ENCODE measurements at regions not wholly inside any gene's neighbourhood (a gene's known extent, or its start where the extent isn't known, plus 50 kb on each side); places are given as distances from the start of the nearest gene placed in this dataset.

DNA sequence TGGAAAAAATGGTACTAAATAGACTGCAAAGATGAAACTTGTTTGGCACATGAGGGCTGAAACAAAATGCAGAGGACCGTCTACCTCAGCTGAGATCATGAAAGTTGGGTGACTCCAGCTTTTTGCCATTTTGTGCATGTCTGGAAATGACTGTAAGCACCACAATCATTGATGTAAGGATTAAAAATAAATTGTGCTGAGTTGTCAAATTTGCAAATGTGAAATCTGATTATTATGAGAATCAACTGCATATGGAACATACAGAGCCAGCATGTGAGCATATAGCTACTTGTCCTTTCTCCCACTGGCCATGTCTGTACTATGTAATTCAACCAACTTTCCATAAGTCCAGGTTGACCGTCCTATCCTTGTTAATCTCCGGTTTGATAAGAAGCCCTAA, 736.9 kb upstream of the PRMT6 start:
- Mint-ChIP-seq H3K27ac (no peak overlapping the region), H3K4me1 (no peaks in the 10 kb centered on the region), H3K9me3 (peaks cover 3% of the 10 kb centered on the region), H3K27me3 (ENCODE audit: low read depth, poor library complexity) (no peaks in the 10 kb centered on the region), H3K4me3 (no peak overlapping the region), H3K36me3 (ENCODE audit: low read depth) (no peaks in the 10 kb centered on the region)
- TF ChIP-seq, protein P1, sequence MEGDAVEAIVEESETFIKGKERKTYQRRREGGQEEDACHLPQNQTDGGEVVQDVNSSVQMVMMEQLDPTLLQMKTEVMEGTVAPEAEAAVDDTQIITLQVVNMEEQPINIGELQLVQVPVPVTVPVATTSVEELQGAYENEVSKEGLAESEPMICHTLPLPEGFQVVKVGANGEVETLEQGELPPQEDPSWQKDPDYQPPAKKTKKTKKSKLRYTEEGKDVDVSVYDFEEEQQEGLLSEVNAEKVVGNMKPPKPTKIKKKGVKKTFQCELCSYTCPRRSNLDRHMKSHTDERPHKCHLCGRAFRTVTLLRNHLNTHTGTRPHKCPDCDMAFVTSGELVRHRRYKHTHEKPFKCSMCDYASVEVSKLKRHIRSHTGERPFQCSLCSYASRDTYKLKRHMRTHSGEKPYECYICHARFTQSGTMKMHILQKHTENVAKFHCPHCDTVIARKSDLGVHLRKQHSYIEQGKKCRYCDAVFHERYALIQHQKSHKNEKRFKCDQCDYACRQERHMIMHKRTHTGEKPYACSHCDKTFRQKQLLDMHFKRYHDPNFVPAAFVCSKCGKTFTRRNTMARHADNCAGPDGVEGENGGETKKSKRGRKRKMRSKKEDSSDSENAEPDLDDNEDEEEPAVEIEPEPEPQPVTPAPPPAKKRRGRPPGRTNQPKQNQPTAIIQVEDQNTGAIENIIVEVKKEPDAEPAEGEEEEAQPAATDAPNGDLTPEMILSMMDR (IDR thresholded peaks at IDR 0.05): no peak
- DNase-seq: no peak

DNA sequence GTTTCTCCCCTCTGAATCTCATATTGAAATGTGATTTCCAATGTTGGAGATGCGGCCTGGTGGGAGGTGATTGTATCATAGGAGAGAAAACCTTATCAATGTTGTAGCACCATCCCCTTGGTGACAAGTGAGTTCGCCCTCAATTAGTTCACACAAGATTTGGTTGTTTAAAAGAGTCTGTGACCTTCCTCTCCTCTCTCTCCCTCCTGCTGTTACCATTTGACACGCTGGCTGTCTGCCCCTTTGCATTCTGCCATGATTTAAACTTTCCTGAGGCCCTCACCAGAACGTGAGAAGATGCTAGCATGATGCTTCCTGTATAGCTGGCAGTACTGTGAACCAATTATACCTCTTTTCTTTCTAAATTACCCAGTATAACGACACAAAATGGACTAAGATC, 730.9 kb upstream of the PRMT6 start:
- Mint-ChIP-seq H3K27me3 (ENCODE audit: low read depth, poor library complexity) (no peaks in the 10 kb centered on the region), H3K27ac (no peak overlapping the region), H3K36me3 (ENCODE audit: low read depth) (no peaks in the 10 kb centered on the region), H3K4me1 (peaks cover 5% of the 10 kb centered on the region), H3K4me3 (no peak overlapping the region), H3K9me3 (no peaks in the 10 kb centered on the region)
- TF ChIP-seq, protein P1 (IDR thresholded peaks at IDR 0.05): no peak
- DNase-seq: no peak

DNA sequence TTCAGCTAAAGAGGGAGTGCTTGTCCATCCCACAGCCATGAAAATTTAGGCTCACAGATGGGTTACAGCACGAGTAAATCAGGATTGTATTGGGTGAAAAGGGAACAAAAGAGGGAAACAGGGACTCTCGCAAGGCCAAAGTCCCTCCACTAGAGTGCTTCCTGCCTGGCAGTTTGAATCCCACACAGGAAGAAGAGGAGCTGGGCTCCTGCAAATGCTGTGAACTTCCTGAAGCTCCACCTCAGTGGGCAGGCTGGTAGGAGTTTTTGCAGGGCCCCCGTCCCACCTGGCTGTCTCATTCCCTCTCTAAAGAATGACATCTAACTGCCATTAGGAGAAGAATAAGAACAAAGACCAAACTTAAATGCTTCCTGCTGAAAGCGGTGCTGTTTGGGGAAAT, 712.0 kb upstream of the PRMT6 start:
- H3K4me3 Mint-ChIP-seq: no peak overlapping the region

DNA sequence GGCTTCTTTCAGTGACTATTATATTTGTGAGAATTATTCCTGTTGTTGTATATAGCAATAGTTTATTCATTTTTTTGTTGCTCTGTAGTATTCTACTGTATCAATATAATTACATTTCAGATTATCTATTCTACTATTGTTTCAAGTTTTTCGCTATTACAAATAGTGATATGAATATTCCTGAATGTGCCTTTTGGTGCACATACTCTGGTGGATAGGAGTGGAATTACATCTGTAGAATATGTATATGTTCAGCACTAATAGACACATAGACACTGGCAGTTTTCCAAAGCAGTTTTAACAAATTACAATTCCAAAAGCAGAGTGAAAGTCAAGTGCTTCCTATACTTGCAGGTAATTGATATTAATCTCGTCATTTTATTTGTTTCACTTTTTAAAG, 696.2 kb upstream of the PRMT6 start:
- TF ChIP-seq, protein P1 (IDR thresholded peaks at IDR 0.05): peak; percentile 15
- Mint-ChIP-seq H3K36me3 (ENCODE audit: low read depth) (no peaks in the 10 kb centered on the region), H3K4me1 (no peaks in the 10 kb centered on the region), H3K9me3 (peaks cover 19% of the 10 kb centered on the region), H3K27ac (no peak overlapping the region), H3K4me3 (no peak overlapping the region), H3K27me3 (ENCODE audit: low read depth, poor library complexity) (no peaks in the 10 kb centered on the region)
- no peak for DNase-seq

More for the DNA sequence above, 712.0 kb upstream of the PRMT6 start:
- no peak overlapping the region for H3K27ac Mint-ChIP-seq
- H3K4me1 Mint-ChIP-seq: no peaks in the 10 kb centered on the region
- DNase-seq: no peak
- peaks cover 15% of the 10 kb centered on the region for H3K9me3 Mint-ChIP-seq
- peaks cover 5% of the 10 kb centered on the region for H3K27me3 Mint-ChIP-seq (ENCODE audit: low read depth, poor library complexity)
- TF ChIP-seq, protein P1 (IDR thresholded peaks at IDR 0.05): no peak
- H3K36me3 Mint-ChIP-seq (ENCODE audit: low read depth): no peaks in the 10 kb centered on the region

DNA sequence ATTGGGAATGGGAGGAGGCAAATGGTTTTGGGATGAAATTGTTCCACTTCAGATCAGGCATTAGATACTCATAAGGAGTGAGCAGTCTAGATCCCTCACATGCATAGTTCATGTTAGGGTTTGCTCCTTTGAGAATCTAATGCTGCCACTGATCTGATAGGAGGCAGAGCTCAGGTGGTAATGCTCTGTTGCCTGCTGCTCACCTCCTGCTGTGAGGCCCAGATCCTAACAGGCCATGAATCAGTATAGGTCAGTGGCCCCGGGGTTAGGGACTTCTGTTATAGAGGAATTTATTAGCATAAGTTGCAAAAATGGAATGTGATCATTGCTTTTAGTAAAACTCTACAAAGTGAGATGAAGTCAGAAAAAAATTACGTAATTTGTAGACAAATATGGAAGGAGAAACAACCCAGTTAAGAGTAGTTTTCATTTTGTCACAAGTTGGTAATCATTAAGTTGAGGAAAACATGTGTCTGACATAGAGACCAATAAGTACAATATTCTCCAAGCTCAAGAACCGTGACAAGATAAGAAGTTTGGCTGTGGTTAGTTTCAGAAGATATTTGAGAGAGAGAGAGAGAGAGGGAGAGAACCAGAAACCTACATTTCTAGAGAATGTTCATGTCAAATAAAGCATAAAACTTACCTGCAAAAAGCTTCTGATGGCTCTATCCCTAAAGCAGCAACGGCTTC, 689.7 kb upstream of the PRMT6 start:
- H3K4me3 Mint-ChIP-seq: no peak overlapping the region
- H3K9me3 Mint-ChIP-seq: no peaks in the 10 kb centered on the region
- H3K27ac Mint-ChIP-seq: no peak overlapping the region
- no peak for DNase-seq
- TF ChIP-seq, protein P1 (IDR thresholded peaks at IDR 0.05): no peak
- H3K4me1 Mint-ChIP-seq: no peaks in the 10 kb centered on the region
- peaks cover 5% of the 10 kb centered on the region for H3K27me3 Mint-ChIP-seq (ENCODE audit: low read depth, poor library complexity)
- H3K36me3 Mint-ChIP-seq (ENCODE audit: low read depth): no peaks in the 10 kb centered on the region

DNA sequence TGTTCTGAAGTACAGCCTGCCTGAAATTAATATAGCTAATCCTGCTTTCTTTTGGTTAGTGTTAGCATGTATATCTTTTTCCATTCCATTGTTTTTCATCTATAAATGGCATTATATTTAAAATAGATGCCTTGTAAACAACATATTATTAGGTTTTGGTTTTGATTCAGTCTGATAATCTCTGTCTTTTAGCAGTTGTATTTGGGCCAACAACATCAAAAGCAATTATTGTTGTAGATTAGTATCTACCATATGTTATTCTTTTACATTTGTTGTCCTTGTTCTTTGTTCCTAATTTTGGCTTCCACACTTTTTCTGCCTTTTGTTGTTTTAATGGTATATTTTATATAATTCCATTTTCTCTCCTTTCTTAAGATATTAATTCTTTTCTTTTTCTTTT, 678.2 kb upstream of the PRMT6 start:
- peaks cover 3% of the 10 kb centered on the region for H3K27me3 Mint-ChIP-seq (ENCODE audit: low read depth, poor library complexity)
- no peaks in the 10 kb centered on the region for H3K36me3 Mint-ChIP-seq (ENCODE audit: low read depth)
- no peak for DNase-seq
- H3K9me3 Mint-ChIP-seq: peaks cover 4% of the 10 kb centered on the region
- no peak overlapping the region for H3K27ac Mint-ChIP-seq
- no peaks in the 10 kb centered on the region for H3K4me1 Mint-ChIP-seq
- TF ChIP-seq, protein P1 (IDR thresholded peaks at IDR 0.05): no peak
- no peak overlapping the region for H3K4me3 Mint-ChIP-seq

All from nephron progenitor cell (in vitro differentiated cells).